HG02763 (cell line): ENCODE measurements at regions not wholly inside any gene's neighbourhood (a gene's known extent, or its start where the extent isn't known, plus 50 kb on each side); places are given as distances from the start of the nearest gene placed in this dataset.

ENCODE experiments used
- ATAC-seq: cut with Tn5 transposase; IDR thresholded peaks from one replicate; pipeline ENCODE4 v1.9.1; 2021; ENCODE audit warnings: mild to moderate bottlenecking, moderate library complexity; ENCODE audit not compliant: unreplicated experiment

- ATAC-seq: no peak
Observed at GRCh38 chr3:83092521-83093221, 1331.2 kb upstream of the GBE1 start.

- no peak for ATAC-seq
Observed at GRCh38 chr3:83076041-83076440, 1314.6 kb upstream of the GBE1 start.

- no peak for ATAC-seq
Observed at GRCh38 chr3:83074485-83074884, 1313.0 kb upstream of the GBE1 start.

- no peak for ATAC-seq
Observed at GRCh38 chr3:83065851-83066460, 1304.5 kb upstream of the GBE1 start.

- no peak for ATAC-seq
Observed at GRCh38 chr3:83063446-83063845, 1302.0 kb upstream of the GBE1 start.

- ATAC-seq: no peak
Observed at GRCh38 chr3:83048556-83048955, 1287.1 kb upstream of the GBE1 start.

GRCh38 chr3:83039422-83039821, 1278.0 kb upstream of the GBE1 start:
- ATAC-seq: no peak

GRCh38 chr3:83035704-83036010, 1274.2 kb upstream of the GBE1 start:
- ATAC-seq: no peak

GRCh38 chr3:83034806-83035703, 1273.6 kb upstream of the GBE1 start:
- no peak for ATAC-seq

GRCh38 chr3:83033133-83033532, 1271.7 kb upstream of the GBE1 start:
- no peak for ATAC-seq

- no peak for ATAC-seq
Observed at GRCh38 chr3:83023086-83023485, 1261.6 kb upstream of the GBE1 start.

GRCh38 chr3:83011481-83011880, 1250.0 kb upstream of the GBE1 start:
- ATAC-seq: no peak

GRCh38 chr3:83003917-83004316, 1242.5 kb upstream of the GBE1 start:
- no peak for ATAC-seq

GRCh38 chr3:83002869-83003445, 1241.5 kb upstream of the GBE1 start:
- ATAC-seq: no peak

GRCh38 chr3:82999777-83000176, 1238.3 kb upstream of the GBE1 start:
- no peak for ATAC-seq

GRCh38 chr3:82978368-82978767, 1216.9 kb upstream of the GBE1 start:
- ATAC-seq: no peak

- no peak for ATAC-seq
Observed at GRCh38 chr3:82977871-82978270, 1216.4 kb upstream of the GBE1 start.

GRCh38 chr3:82973791-82974190, 1212.3 kb upstream of the GBE1 start:
- no peak for ATAC-seq

- ATAC-seq: no peak
Observed at GRCh38 chr3:82960379-82960778, 1198.9 kb upstream of the GBE1 start.

- no peak for ATAC-seq
Observed at GRCh38 chr3:82957696-82958095, 1196.3 kb upstream of the GBE1 start.

GRCh38 chr3:82957079-82957478, 1195.6 kb upstream of the GBE1 start:
- ATAC-seq: no peak

- ATAC-seq: no peak
Observed at GRCh38 chr3:82954486-82954885, 1193.0 kb upstream of the GBE1 start.
